Loucy (cell line): ENCODE measurements at regions not wholly inside any gene's neighbourhood (a gene's known extent, or its start where the extent isn't known, plus 50 kb on each side); places are given as distances from the start of the nearest gene placed in this dataset.

Source experiments
- H2AFZ ChIP-seq: fragments of 200-600 bp; sonication (generic); 2 replicates; pipeline ENCODE4 v1.6.0; 2016; ENCODE audit warnings: antibody characterized with exemption, mild to moderate bottlenecking, low read length, moderate library complexity
- H3F3A ChIP-seq: fragments of 200-600 bp; 2 replicates; pipeline ENCODE4 v1.6.0; 2016; ENCODE audit warnings: antibody characterized with exemption, low read depth, mild to moderate bottlenecking
- H3K27me3 ChIP-seq: fragments of 200-600 bp; sonication (generic); 2 replicates; pipeline ENCODE4 v1.6.1; 2014; ENCODE audit warnings: low read length, mild to moderate bottlenecking; ENCODE audit not compliant: insufficient read depth, poor library complexity, severe bottlenecking
- H3K36me3 ChIP-seq: fragments of 200-600 bp; sonication (generic); 2 replicates; pipeline ENCODE4 v1.6.1; 2016; ENCODE audit warnings: low read length; ENCODE audit not compliant: insufficient read depth
- H3K4me1 ChIP-seq: fragments of 200-600 bp; sonication (generic); 2 replicates; pipeline ENCODE4 v1.5.1; 2014; ENCODE audit warnings: low read length, mild to moderate bottlenecking; ENCODE audit not compliant: insufficient read depth, poor library complexity, severe bottlenecking
- H3K4me2 ChIP-seq: fragments of 200-600 bp; sonication (generic); 2 replicates; pipeline ENCODE4 v1.6.0; 2014; ENCODE audit warnings: antibody characterized with exemption, low read length, low read depth, mild to moderate bottlenecking; ENCODE audit not compliant: poor library complexity, severe bottlenecking
- H3K4me3 ChIP-seq: fragments of 200-600 bp; sonication (generic); 2 replicates; pipeline ENCODE4 v1.5.1; 2014; ENCODE audit warnings: low read length, mild to moderate bottlenecking, mixed read lengths; ENCODE audit not compliant: poor library complexity, severe bottlenecking
- H3K79me2 ChIP-seq: fragments of 200-600 bp; sonication (generic); 2 replicates; pipeline ENCODE4 v1.6.1; 2014; ENCODE audit warnings: low read length; ENCODE audit not compliant: insufficient read depth
- H3K9ac ChIP-seq: fragments of 200-600 bp; sonication (generic); 2 replicates; pipeline ENCODE4 v1.6.0; 2014; ENCODE audit warnings: mild to moderate bottlenecking, low read depth, low read length, moderate library complexity; ENCODE audit not compliant: poor library complexity, severe bottlenecking
- H3K9me2 ChIP-seq: fragments of 200-600 bp; sonication (generic); replicated peaks from 2 replicates; pipeline ENCODE4 v1.6.1; 2016; ENCODE audit warnings: low read depth, low read length, mixed read lengths
- H3K9me3 ChIP-seq: fragments of 200-600 bp; sonication (generic); 2 replicates; pipeline ENCODE4 v1.6.1; 2014; ENCODE audit warnings: mild to moderate bottlenecking, antibody characterized with exemption, low read length, low read depth; ENCODE audit not compliant: insufficient read depth
- H4K20me1 ChIP-seq: fragments of 200-600 bp; sonication (generic); 2 replicates; pipeline ENCODE4 v1.6.0; 2014; ENCODE audit warnings: antibody characterized with exemption, low read length, mild to moderate bottlenecking; ENCODE audit not compliant: insufficient read depth, poor library complexity, severe bottlenecking
- CTCF ChIP-seq: fragments of 200-600 bp; sonication (generic); conservative IDR thresholded peaks from 2 replicates; pipeline ENCODE4 v1.5.1; 2014; ENCODE audit warnings: mild to moderate bottlenecking, antibody characterized with exemption, low read length
- EZH2phosphoT487 ChIP-seq: fragments of 200-600 bp; IDR thresholded peaks from 2 replicates; pipeline ENCODE4 v1.6.1; 2018; ENCODE audit warnings: antibody characterized with exemption, mild to moderate bottlenecking, moderate library complexity, borderline replicate concordance

GRCh38 chr15:46297766-46298165 is 662.9 kb downstream of the SQOR start:
- Histone ChIP-seq H3K79me2 (no peaks in the 10 kb centered on the region), H3K9me2 (no peaks in the 10 kb centered on the region), H2AFZ (no peak overlapping the region), H3K4me3 (no peak overlapping the region), H3K9ac (no peak overlapping the region), H3K36me3 (no peaks in the 10 kb centered on the region), H3K27me3 (no peaks in the 10 kb centered on the region), H3K9me3 (no peaks in the 10 kb centered on the region), H4K20me1 (no peaks in the 10 kb centered on the region), H3K4me1 (no peaks in the 10 kb centered on the region), H3K4me2 (no peak overlapping the region), H3F3A (no peaks in the 10 kb centered on the region)
- TF ChIP-seq EZH2phosphoT487 (no peak), CTCF (no peak)

- no peak overlapping the region for H3K9ac ChIP-seq
- no peaks in the 10 kb centered on the region for H3K79me2 ChIP-seq
- no peaks in the 10 kb centered on the region for H3K4me1 ChIP-seq
- no peaks in the 10 kb centered on the region for H3K36me3 ChIP-seq
- TF ChIP-seq EZH2phosphoT487 (no peak), CTCF (no peak)
- H3K9me3 ChIP-seq = no peaks in the 10 kb centered on the region
- H3K9me2 ChIP-seq = no peaks in the 10 kb centered on the region
- no peak overlapping the region for H3K4me3 ChIP-seq
- no peaks in the 10 kb centered on the region for H4K20me1 ChIP-seq
- H3F3A ChIP-seq = no peaks in the 10 kb centered on the region
- no peak overlapping the region for H2AFZ ChIP-seq
- H3K4me2 ChIP-seq = no peak overlapping the region
- no peaks in the 10 kb centered on the region for H3K27me3 ChIP-seq
These were observed 665.9 kb downstream of the SQOR start for GRCh38 chr15:46300716-46301115.

GRCh38 chr15:46301291-46301690 is 666.5 kb downstream of the SQOR start:
- TF ChIP-seq EZH2phosphoT487 = no peak
- no peak for TF ChIP-seq CTCF
- H3K9ac ChIP-seq = no peak overlapping the region
- H2AFZ ChIP-seq = no peak overlapping the region
- H3K4me1 ChIP-seq = no peaks in the 10 kb centered on the region
- H3F3A ChIP-seq = no peaks in the 10 kb centered on the region
- H3K27me3 ChIP-seq = no peaks in the 10 kb centered on the region
- no peaks in the 10 kb centered on the region for H3K36me3 ChIP-seq
- no peaks in the 10 kb centered on the region for H3K79me2 ChIP-seq
- H3K9me3 ChIP-seq = no peaks in the 10 kb centered on the region
- no peaks in the 10 kb centered on the region for H3K9me2 ChIP-seq
- no peak overlapping the region for H3K4me3 ChIP-seq
- no peaks in the 10 kb centered on the region for H4K20me1 ChIP-seq
- no peak overlapping the region for H3K4me2 ChIP-seq
